ENCODE measurements at regions not wholly inside any gene's neighbourhood (a gene's known extent, or its start where the extent isn't known, plus 50 kb on each side); places are given as distances from the start of the nearest gene placed in this dataset.
A peak's percentile ranks its signal among the peaks of the same experiment; 100 is the strongest.

- Histone ChIP-seq H3K4me3 (no peak overlapping the region), H3K27me3 (no peaks in the 10 kb centered on the region), H3K4me1 (replicated peaks in 1 of 2) (peaks cover 0 to 7% of the 10 kb centered on the region in 2 donors), H3K27ac (no peak overlapping the region), H3K36me3 (replicated peaks in 1 of 2) (no peaks in the 10 kb centered on the region), H3K9me3 (replicated peaks in 1 of 3) (no peaks in the 10 kb centered on the region)
- DNase-seq: peak; percentile 9 to 53 (median 29)
- intact Hi-C loops (cut with DNase I): no loop called here
- WGBS, 4 donors: 54 to 66% (median 57%) methylated on average over 6 to 8 of the region's 8 CpGs
- TF ChIP-seq POLR2A (IDR thresholded peaks at IDR 0.05) (no peak), CTCF (IDR thresholded peaks at IDR 0.05) (no peak)
Observed at GRCh38 chr2:121038891-121039616, 245.9 kb downstream of the TFCP2L1 start.

- Histone ChIP-seq H3K4me3 (no peak overlapping the region), H3K9me3 (replicated peaks in 1 of 3) (no peaks in the 10 kb centered on the region), H3K4me1 (replicated peaks in 1 of 2) (peaks cover 0 to 7% of the 10 kb centered on the region in 2 donors), H3K27me3 (no peaks in the 10 kb centered on the region), H3K36me3 (replicated peaks in 1 of 2) (no peaks in the 10 kb centered on the region), H3K27ac (no peak overlapping the region)
- TF ChIP-seq CTCF (IDR thresholded peaks at IDR 0.05): no peak
- no peak for TF ChIP-seq POLR2A (IDR thresholded peaks at IDR 0.05)
- intact Hi-C loops (cut with DNase I): no loop called here
- WGBS, 4 donors: 44 to 63% (median 55%) methylated on average over 2 to 3 of the region's 3 CpGs
- DNase-seq: no peak
Observed at GRCh38 chr2:121039679-121040078, 245.3 kb downstream of the TFCP2L1 start.

- intact Hi-C loops (cut with DNase I): no loop called here
- no peak overlapping the region for H3K27ac ChIP-seq
- no peak overlapping the region for H3K4me3 ChIP-seq
- no peak for TF ChIP-seq POLR2A (IDR thresholded peaks at IDR 0.05)
- H3K4me1 ChIP-seq (replicated peaks in 1 of 2): peaks cover 0 to 7% of the 10 kb centered on the region in 2 donors
- no peaks in the 10 kb centered on the region for H3K36me3 ChIP-seq (replicated peaks in 1 of 2)
- 3 to 67% (median 29%) methylated on average over 1 of the region's 1 CpG for WGBS, 4 donors
- DNase-seq: no peak
- no peaks in the 10 kb centered on the region for H3K9me3 ChIP-seq (replicated peaks in 1 of 3)
- no peaks in the 10 kb centered on the region for H3K27me3 ChIP-seq
Observed at GRCh38 chr2:121041516-121041915, 243.5 kb downstream of the TFCP2L1 start.

GRCh38 chr2:121043061-121043826 is 241.8 kb downstream of the TFCP2L1 start:
- no peak overlapping the region for H3K27ac ChIP-seq
- intact Hi-C loops (cut with DNase I): no loop called here
- no peaks in the 10 kb centered on the region for H3K36me3 ChIP-seq (replicated peaks in 1 of 2)
- WGBS, 4 donors: 82 to 95% (median 84%) methylated on average over 7 to 8 of the region's 8 CpGs
- no peak overlapping the region for H3K4me3 ChIP-seq
- H3K4me1 ChIP-seq (replicated peaks in 1 of 2): peaks cover 0 to 7% of the 10 kb centered on the region in 2 donors
- H3K9me3 ChIP-seq (replicated peaks in 1 of 3): no peaks in the 10 kb centered on the region
- no peak for DNase-seq
- no peaks in the 10 kb centered on the region for H3K27me3 ChIP-seq
- TF ChIP-seq POLR2A (IDR thresholded peaks at IDR 0.05) (no peak), CTCF (IDR thresholded peaks at IDR 0.05) (no peak)
